GM12865 (cell line): ENCODE measurements at regions not wholly inside any gene's neighbourhood (a gene's known extent, or its start where the extent isn't known, plus 50 kb on each side); places are given as distances from the start of the nearest gene placed in this dataset.

Experiments used
- DNase-seq: peaks from one replicate; pipeline ENCODE4 v3.0.0; 2010; ENCODE audit warnings: low read depth
- H3K4me3 ChIP-seq: 2 replicates; pipeline ENCODE4 v1.5.1; 2011; ENCODE audit warnings: mild to moderate bottlenecking, low read depth, low read length, control low read depth
- TF ChIP-seq, protein P1 (sequence below): IDR thresholded peaks from 2 replicates; pipeline ENCODE4 v1.5.1; 2011; ENCODE audit warnings: low read length, control low read depth, low read depth, inconsistent platforms; ENCODE audit not compliant: insufficient read depth; ENCODE audit errors: missing control alignments

DNA sequence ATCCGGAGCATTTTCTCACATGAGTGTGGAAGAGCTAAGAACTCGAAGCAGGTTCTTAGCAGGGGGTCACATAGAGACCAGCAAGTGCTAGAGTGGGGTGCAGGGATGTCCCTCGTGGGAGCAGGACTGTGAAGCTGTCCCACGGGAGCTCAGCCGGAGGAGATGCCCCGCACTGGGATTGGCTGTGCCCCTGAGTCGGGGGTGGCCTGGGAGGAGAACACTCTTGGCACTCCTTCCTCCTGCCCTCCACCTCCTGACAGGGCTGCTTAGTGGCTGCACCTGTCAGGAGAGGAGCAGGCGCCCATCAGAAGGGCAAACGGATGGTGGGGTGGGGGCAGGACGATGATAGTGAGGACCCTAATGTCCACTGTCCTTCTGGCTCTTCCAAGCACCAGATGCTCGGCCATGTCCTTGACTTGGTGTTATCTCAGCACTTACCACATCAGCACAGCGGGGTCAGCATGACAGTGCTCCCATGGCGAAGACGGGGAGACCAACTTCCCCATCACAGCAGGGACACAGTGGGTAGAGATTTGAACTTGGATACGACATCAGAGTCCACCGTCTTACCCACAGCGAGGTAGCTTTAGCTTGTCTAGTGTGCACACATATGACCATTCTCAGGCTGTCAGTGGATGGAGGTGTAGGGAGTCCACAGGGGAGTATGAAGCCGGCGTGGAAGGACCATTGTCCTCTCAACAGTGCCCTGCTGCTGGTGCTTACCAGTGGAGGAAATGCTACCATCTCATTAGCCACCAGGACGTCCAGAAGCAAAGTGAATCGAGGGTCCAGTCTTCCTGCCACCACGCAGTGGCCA, 142.5 kb upstream of the SHH start:
- no peak overlapping the region for H3K4me3 ChIP-seq
- no peak for DNase-seq
- TF ChIP-seq, protein P1, sequence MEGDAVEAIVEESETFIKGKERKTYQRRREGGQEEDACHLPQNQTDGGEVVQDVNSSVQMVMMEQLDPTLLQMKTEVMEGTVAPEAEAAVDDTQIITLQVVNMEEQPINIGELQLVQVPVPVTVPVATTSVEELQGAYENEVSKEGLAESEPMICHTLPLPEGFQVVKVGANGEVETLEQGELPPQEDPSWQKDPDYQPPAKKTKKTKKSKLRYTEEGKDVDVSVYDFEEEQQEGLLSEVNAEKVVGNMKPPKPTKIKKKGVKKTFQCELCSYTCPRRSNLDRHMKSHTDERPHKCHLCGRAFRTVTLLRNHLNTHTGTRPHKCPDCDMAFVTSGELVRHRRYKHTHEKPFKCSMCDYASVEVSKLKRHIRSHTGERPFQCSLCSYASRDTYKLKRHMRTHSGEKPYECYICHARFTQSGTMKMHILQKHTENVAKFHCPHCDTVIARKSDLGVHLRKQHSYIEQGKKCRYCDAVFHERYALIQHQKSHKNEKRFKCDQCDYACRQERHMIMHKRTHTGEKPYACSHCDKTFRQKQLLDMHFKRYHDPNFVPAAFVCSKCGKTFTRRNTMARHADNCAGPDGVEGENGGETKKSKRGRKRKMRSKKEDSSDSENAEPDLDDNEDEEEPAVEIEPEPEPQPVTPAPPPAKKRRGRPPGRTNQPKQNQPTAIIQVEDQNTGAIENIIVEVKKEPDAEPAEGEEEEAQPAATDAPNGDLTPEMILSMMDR: no peak

DNA sequence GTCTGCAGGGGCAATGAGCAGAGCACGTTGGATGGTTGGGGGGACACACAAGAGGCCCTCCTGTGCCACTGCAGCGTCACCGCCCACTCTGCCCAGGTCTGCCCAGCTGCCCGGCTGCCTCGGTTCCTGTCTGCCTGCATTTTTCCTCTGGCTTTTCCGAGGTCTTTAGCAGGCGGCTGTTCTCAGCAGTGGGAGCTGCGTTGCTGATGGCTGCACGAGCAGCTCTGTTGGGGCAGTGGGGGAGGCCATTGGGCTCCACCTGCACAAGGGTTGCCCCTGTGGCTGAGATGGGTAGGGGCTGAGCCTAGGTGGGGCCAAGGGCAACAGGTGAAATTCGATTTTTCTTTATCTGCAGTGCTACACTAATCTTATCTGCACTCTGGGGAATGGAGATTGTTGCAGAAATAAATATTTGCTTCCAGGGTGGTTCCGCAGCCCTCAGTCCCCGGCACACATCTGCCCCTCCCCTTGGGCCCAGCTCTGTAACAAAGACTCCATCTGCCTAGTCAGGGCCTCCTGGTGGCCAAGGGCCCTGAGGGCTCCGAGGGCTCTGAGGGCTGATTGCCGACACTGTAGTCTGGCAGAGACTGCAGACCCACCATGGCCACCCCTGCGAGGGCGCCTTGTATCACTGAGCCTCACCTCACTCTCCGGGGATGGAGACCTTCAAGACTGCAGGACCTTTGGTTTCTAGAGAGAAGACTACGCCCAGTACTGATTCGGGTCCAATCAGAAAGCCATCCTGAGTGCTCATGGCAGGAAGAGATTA, 141.7 kb upstream of the SHH start:
- no peak for DNase-seq
- no peak overlapping the region for H3K4me3 ChIP-seq
- TF ChIP-seq, protein P1: no peak

GRCh38 chr7:155953501-155953778, 141.2 kb upstream of the SHH start:
- TF ChIP-seq, protein P1: no peak
- DNase-seq: no peak
- H3K4me3 ChIP-seq: no peak overlapping the region

- H3K4me3 ChIP-seq: no peak overlapping the region
- no peak for DNase-seq
- TF ChIP-seq, protein P1: no peak
Observed at GRCh38 chr7:155951554-155952158, 139.4 kb upstream of the SHH start.

- TF ChIP-seq, protein P1: no peak
- DNase-seq: no peak
- H3K4me3 ChIP-seq: no peak overlapping the region
Observed at GRCh38 chr7:155950898-155951553, 138.8 kb upstream of the SHH start.

DNA sequence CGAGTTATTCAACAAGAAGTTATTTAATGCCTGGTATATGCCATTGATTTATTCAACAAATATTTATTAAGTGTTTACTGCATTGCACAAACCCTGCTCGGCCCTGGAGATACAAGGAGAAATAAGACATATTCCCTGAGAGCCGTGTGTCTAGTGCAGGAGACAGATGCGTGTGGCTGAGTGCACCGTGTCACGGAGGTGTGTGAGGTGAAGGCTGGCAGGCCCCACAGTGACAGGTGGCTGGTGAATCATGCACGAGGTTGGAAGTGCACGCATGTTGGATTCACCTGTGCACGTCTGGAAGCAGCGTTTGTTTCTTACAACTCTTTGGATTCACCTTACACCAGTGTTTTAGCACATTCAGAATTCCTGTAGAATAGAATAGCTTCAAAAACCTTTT, 136.6 kb upstream of the SHH start:
- DNase-seq: no peak
- no peak overlapping the region for H3K4me3 ChIP-seq
- TF ChIP-seq, protein P1: no peak
